ENCODE measurements at regions not wholly inside any gene's neighbourhood (a gene's known extent, or its start where the extent isn't known, plus 50 kb on each side); places are given as distances from the start of the nearest gene placed in this dataset.

DNA sequence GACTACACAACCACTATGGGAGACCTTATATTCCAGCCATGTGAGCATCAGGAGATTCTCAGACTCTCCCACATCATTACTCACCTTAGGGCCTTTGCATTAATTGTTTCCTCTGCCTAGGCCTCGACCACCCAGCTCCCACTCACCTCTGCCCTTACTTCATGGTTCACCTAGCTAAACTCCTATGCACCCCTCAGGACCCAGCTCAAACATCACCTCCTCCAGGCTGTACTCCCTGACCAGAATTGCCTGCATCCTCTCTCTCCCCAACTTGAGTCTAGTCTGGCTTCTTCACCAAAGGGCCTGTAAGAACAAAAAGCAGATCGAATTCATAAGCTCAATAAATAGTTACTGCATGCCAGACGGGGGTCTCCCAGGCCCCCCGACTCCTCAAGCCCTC is 53.1 kb upstream of the FAM174B start:
- no peak overlapping the region for H3K27ac ChIP-seq (ENCODE audit: low read depth, low read length)
- no peaks in the 10 kb centered on the region for H3F3A ChIP-seq (ENCODE audit: insufficient read depth)
- no peak overlapping the region for H3K9ac ChIP-seq (ENCODE audit: low read length)
- H2AFZ ChIP-seq (ENCODE audit: low read depth, low read length, severe bottlenecking): no peak overlapping the region
- no peak overlapping the region for H3K4me3 ChIP-seq (ENCODE audit: insufficient read depth, low read length, poor library complexity, severe bottlenecking)
- no peaks in the 10 kb centered on the region for H3K9me2 ChIP-seq (replicated peaks; ENCODE audit: insufficient read depth, low read length)
- no peaks in the 10 kb centered on the region for H3K9me3 ChIP-seq (ENCODE audit: insufficient read depth, low read length)
- H3K36me3 ChIP-seq (ENCODE audit: low read length): no peaks in the 10 kb centered on the region
- TF ChIP-seq EZH2phosphoT487 (conservative IDR thresholded peaks at IDR 0.05; ENCODE audit: low read length): no peak
- no peak for TF ChIP-seq CTCF (IDR thresholded peaks at IDR 0.05; ENCODE audit: insufficient read depth, low read length, poor library complexity, severe bottlenecking)
- H3K4me2 ChIP-seq (ENCODE audit: low read depth, low read length, poor library complexity, severe bottlenecking): no peak overlapping the region
- H3K79me2 ChIP-seq (ENCODE audit: insufficient read depth, low read length): no peaks in the 10 kb centered on the region
- H3K27me3 ChIP-seq (ENCODE audit: low read length): no peaks in the 10 kb centered on the region
- no peaks in the 10 kb centered on the region for H4K20me1 ChIP-seq (ENCODE audit: low read depth, low read length)

GRCh38 chr15:92709110-92709790 is 53.7 kb upstream of the FAM174B start:
- no peak overlapping the region for H3K9ac ChIP-seq (ENCODE audit: low read length)
- no peak overlapping the region for H3K27ac ChIP-seq (ENCODE audit: low read depth, low read length)
- no peaks in the 10 kb centered on the region for H4K20me1 ChIP-seq (ENCODE audit: low read depth, low read length)
- H3K9me3 ChIP-seq (ENCODE audit: insufficient read depth, low read length): no peaks in the 10 kb centered on the region
- H3F3A ChIP-seq (ENCODE audit: insufficient read depth): no peaks in the 10 kb centered on the region
- H3K9me2 ChIP-seq (replicated peaks; ENCODE audit: insufficient read depth, low read length): no peaks in the 10 kb centered on the region
- H3K27me3 ChIP-seq (ENCODE audit: low read length): no peaks in the 10 kb centered on the region
- no peaks in the 10 kb centered on the region for H3K79me2 ChIP-seq (ENCODE audit: insufficient read depth, low read length)
- H3K4me3 ChIP-seq (ENCODE audit: insufficient read depth, low read length, poor library complexity, severe bottlenecking): no peak overlapping the region
- TF ChIP-seq EZH2phosphoT487 (conservative IDR thresholded peaks at IDR 0.05; ENCODE audit: low read length) (no peak), CTCF (IDR thresholded peaks at IDR 0.05; ENCODE audit: insufficient read depth, low read length, poor library complexity, severe bottlenecking) (no peak)
- H2AFZ ChIP-seq (ENCODE audit: low read depth, low read length, severe bottlenecking): no peak overlapping the region
- H3K36me3 ChIP-seq (ENCODE audit: low read length): no peaks in the 10 kb centered on the region
- H3K4me2 ChIP-seq (ENCODE audit: low read depth, low read length, poor library complexity, severe bottlenecking): no peak overlapping the region

GRCh38 chr15:92711457-92711831 is 55.9 kb upstream of the FAM174B start:
- no peaks in the 10 kb centered on the region for H3K9me3 ChIP-seq (ENCODE audit: insufficient read depth, low read length)
- H3F3A ChIP-seq (ENCODE audit: insufficient read depth): no peaks in the 10 kb centered on the region
- no peaks in the 10 kb centered on the region for H3K9me2 ChIP-seq (replicated peaks; ENCODE audit: insufficient read depth, low read length)
- H2AFZ ChIP-seq (ENCODE audit: low read depth, low read length, severe bottlenecking): no peak overlapping the region
- no peak overlapping the region for H3K9ac ChIP-seq (ENCODE audit: low read length)
- H3K36me3 ChIP-seq (ENCODE audit: low read length): no peaks in the 10 kb centered on the region
- no peak overlapping the region for H3K27ac ChIP-seq (ENCODE audit: low read depth, low read length)
- TF ChIP-seq EZH2phosphoT487 (conservative IDR thresholded peaks at IDR 0.05; ENCODE audit: low read length) (no peak), CTCF (IDR thresholded peaks at IDR 0.05; ENCODE audit: insufficient read depth, low read length, poor library complexity, severe bottlenecking) (no peak)
- H3K79me2 ChIP-seq (ENCODE audit: insufficient read depth, low read length): no peaks in the 10 kb centered on the region
- H3K4me2 ChIP-seq (ENCODE audit: low read depth, low read length, poor library complexity, severe bottlenecking): no peak overlapping the region
- no peaks in the 10 kb centered on the region for H3K27me3 ChIP-seq (ENCODE audit: low read length)
- no peaks in the 10 kb centered on the region for H4K20me1 ChIP-seq (ENCODE audit: low read depth, low read length)
- H3K4me3 ChIP-seq (ENCODE audit: insufficient read depth, low read length, poor library complexity, severe bottlenecking): no peak overlapping the region

Measured in SU-DHL-6 (cell line).